GM12891 (cell line): ENCODE measurements at regions not wholly inside any gene's neighbourhood (a gene's known extent, or its start where the extent isn't known, plus 50 kb on each side); places are given as distances from the start of the nearest gene placed in this dataset.

Experiments used
- POLR2A ChIP-seq: IDR thresholded peaks from 2 replicates; pipeline ENCODE4 v1.6.1; 2011; ENCODE audit warnings: low read depth, low read length, control low read depth
- POLR2AphosphoS5 ChIP-seq: IDR thresholded peaks from 2 replicates; pipeline ENCODE4 v1.6.1; 2011; ENCODE audit warnings: low read depth, low read length, control low read depth
- POU2F2 ChIP-seq: IDR thresholded peaks from 2 replicates; pipeline ENCODE4 v1.6.1; 2011; ENCODE audit warnings: low read depth, mild to moderate bottlenecking, control low read depth, low read length, moderate library complexity
- SPI1 ChIP-seq: IDR thresholded peaks from 2 replicates; pipeline ENCODE4 v1.6.1; 2011; ENCODE audit warnings: low read depth, low read length, control low read depth
- TAF1 ChIP-seq: IDR thresholded peaks from 2 replicates; pipeline ENCODE4 v1.6.1; 2011; ENCODE audit warnings: low read depth, low read length, control low read depth

GRCh38 chr6:14957355-14958059 is 288.4 kb upstream of the JARID2 start:
- no peak for TF ChIP-seq POLR2A
- TF ChIP-seq POLR2AphosphoS5 = no peak
- TF ChIP-seq TAF1 = no peak
- no peak for TF ChIP-seq POU2F2
- peak; percentile 86 for TF ChIP-seq SPI1
